Ovary (tissue), 7 donors: ENCODE measurements at regions not wholly inside any gene's neighbourhood (a gene's known extent, or its start where the extent isn't known, plus 50 kb on each side); places are given as distances from the start of the nearest gene placed in this dataset.

Experiments used
- DNase-seq, 5 donors: peaks; one replicate each; pipeline ENCODE4 v3.0.0-alpha.2; 2019 to 2020
- H3K27ac ChIP-seq, 2 donors: fragments of 200-600 bp; one replicate each; pipeline versions ENCODE4 v1.5.1 to v1.8.0; 2019 to 2022
- H3K27me3 ChIP-seq: fragments of 200-600 bp; one replicate; pipeline ENCODE4 v1.8.0; 2022
- H3K36me3 ChIP-seq: fragments of 200-600 bp; sonication (generic); one replicate; pipeline ENCODE4 v1.5.1; 2019
- H3K4me1 ChIP-seq: one replicate; pipeline ENCODE4 v1.8.1; 2013; ENCODE audit warnings: mild to moderate bottlenecking, moderate library complexity; ENCODE audit not compliant: insufficient read depth
- H3K4me3 ChIP-seq: fragments of 200-600 bp; sonication (generic); one replicate; pipeline ENCODE4 v1.5.1; 2017
- H3K9me3 ChIP-seq, 2 donors: fragments of 200-600 bp in 1 of 2; sonication (generic) in 1 of 2; one replicate each; pipeline versions ENCODE4 v1.5.1 to v1.8.1; 2013 to 2019; ENCODE audit warnings: mild to moderate bottlenecking in 1 of 2, moderate library complexity in 1 of 2
- EP300 ChIP-seq: sonication (generic); formaldehyde crosslinking; IDR thresholded peaks from one replicate; pipeline ENCODE4 v1.6.1; 2017; ENCODE audit warnings: antibody characterized with exemption
- POLR2A ChIP-seq: fragments of 450-650 bp; IDR thresholded peaks from one replicate; pipeline ENCODE4 v1.6.1; 2017; ENCODE audit warnings: antibody characterized with exemption, mild to moderate bottlenecking, moderate library complexity
- WGBS, 3 donors: extraction: QIAGEN DNeasy Blood & Tissue Kit in 1 of 3; methylation state at CpG; one replicate each; pipeline versions ENCODE4 v1.1.5 to v1.1.7; 2013 to 2017; 5-methylcytosine and 5-hydroxymethylcytosine counted together
- intact Hi-C, 4 donors: fragments of 100-400 bp; cut with DNase I; formaldehyde crosslinking; loops; one replicate each; pipeline versions ENCODE4 v1.11.0 to v1.15.1; 2022 to 2023
- TF ChIP-seq, protein P1 (sequence below), 3 donors: fragments of 450-650 bp in 2 of 3; fragments of 200-600 bp in 1 of 3; IDR thresholded peaks; one replicate each; pipeline versions ENCODE4 v1.5.1 to v1.8.0; 2016 to 2022; ENCODE audit warnings: antibody characterized with exemption in 3 of 3, mild to moderate bottlenecking in 1 of 3
- donor health status: DM: no; HTN: no; CAD: no; lungs with moderate emphysema.
- donor health status: DM: no; HTN: no; CAD: no.
- donor health status: Bipolar disorder and iron deficiency.
- donor health status: DM: no; HTN: no; CAD: no.
- donor health status: DM: yes; HTN: yes; CAD: no.

DNA sequence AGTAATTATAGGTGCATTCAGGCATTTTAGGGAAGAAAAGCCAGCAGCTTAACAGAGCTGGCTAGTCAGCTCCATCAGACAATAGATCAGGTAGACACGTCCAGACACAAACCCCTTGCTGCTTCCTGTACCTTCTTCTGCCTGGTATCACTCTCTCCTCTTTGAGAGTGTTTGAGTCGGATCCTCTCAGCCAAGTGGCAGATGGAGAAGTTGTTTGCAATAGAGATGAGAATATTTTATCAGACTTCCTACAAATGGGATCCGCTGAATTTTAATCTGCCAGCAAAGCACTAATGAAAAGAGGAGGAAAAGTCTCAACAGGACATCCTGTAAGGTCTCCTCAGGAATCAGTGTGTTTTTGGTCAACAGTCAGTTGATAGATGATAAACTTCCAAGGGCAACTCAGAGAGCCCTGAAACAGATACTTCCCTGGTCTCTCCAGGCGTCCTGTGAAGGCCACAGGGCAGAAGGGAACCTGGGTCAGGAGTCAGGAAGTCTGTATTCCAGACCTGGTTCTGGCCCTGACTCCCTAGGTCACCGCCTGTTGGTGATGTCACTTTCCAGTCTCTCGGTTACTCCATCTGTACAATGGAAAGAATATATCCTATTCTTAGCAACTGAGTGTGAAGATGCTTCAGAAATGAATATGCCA, 62.1 kb upstream of the PROX1 start:
- no peak for DNase-seq
- Histone ChIP-seq H3K4me3 (no peak overlapping the region), H3K9me3 (no peaks in the 10 kb centered on the region), H3K27me3 (no peaks in the 10 kb centered on the region), H3K36me3 (no peaks in the 10 kb centered on the region), H3K27ac (no peak overlapping the region), H3K4me1 (no peaks in the 10 kb centered on the region)
- intact Hi-C loops, result no loop called here
- WGBS, 3 donors, result 62 to 66% (median 65%) methylated on average over 6 of the region's 6 CpGs
- no peak for TF ChIP-seq POLR2A
- TF ChIP-seq, protein P1, sequence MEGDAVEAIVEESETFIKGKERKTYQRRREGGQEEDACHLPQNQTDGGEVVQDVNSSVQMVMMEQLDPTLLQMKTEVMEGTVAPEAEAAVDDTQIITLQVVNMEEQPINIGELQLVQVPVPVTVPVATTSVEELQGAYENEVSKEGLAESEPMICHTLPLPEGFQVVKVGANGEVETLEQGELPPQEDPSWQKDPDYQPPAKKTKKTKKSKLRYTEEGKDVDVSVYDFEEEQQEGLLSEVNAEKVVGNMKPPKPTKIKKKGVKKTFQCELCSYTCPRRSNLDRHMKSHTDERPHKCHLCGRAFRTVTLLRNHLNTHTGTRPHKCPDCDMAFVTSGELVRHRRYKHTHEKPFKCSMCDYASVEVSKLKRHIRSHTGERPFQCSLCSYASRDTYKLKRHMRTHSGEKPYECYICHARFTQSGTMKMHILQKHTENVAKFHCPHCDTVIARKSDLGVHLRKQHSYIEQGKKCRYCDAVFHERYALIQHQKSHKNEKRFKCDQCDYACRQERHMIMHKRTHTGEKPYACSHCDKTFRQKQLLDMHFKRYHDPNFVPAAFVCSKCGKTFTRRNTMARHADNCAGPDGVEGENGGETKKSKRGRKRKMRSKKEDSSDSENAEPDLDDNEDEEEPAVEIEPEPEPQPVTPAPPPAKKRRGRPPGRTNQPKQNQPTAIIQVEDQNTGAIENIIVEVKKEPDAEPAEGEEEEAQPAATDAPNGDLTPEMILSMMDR (IDR thresholded peaks at IDR 0.05), result no peak
- TF ChIP-seq EP300, result no peak

DNA sequence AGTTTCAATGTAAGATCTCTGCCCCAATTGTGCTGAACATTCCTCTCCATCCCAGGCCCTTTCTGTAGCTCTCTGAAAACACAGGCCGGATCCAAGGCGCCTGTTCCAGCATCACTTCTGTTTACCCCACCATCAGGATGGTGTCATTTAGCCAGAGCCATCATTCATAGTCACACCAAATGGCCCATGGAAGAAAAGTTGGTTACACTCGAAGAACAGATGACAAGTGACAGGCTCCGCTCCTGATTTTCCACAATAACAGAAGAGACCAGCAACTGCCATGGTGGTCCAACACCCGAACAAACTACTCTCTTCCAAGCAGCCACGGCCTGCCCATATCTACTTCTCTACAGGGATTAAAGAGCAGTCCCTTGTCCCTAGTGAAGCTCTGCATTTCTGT, 59.9 kb upstream of the PROX1 start:
- Histone ChIP-seq H3K27ac (no peak overlapping the region), H3K36me3 (no peaks in the 10 kb centered on the region), H3K27me3 (no peaks in the 10 kb centered on the region), H3K4me1 (no peaks in the 10 kb centered on the region), H3K4me3 (no peak overlapping the region), H3K9me3 (no peaks in the 10 kb centered on the region)
- intact Hi-C loops, result no loop called here
- 86 to 92% (median 88%) methylated on average over 6 of the region's 6 CpGs for WGBS, 3 donors
- TF ChIP-seq, protein P1 (IDR thresholded peaks at IDR 0.05), result no peak
- no peak for TF ChIP-seq POLR2A
- TF ChIP-seq EP300, result no peak
- DNase-seq, result no peak

DNA sequence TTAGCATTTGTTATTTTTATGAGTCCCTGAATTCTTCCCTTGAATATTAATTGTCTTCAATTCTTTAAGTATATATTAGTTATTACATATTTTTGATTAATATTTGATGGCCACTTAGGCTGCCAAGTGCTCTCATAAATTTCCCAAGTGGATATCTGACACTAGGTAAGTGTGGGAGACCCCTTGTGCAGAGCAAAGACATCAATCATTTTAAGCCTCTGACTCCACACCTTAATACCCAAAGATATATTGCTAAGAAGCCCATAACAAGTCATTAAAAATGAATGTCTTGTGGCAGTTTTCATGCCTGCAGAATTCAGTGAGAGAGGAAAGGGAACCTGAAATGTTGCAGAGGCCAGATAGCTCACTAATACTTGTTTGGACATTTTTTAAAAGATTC, 58.4 kb upstream of the PROX1 start:
- Histone ChIP-seq H3K27ac (no peak overlapping the region), H3K9me3 (no peaks in the 10 kb centered on the region), H3K4me3 (no peak overlapping the region), H3K27me3 (no peaks in the 10 kb centered on the region), H3K4me1 (no peaks in the 10 kb centered on the region), H3K36me3 (no peaks in the 10 kb centered on the region)
- intact Hi-C loops, result no loop called here
- DNase-seq, result no peak
- TF ChIP-seq, protein P1 (IDR thresholded peaks at IDR 0.05), result no peak
- TF ChIP-seq POLR2A (no peak), EP300 (no peak)

DNA sequence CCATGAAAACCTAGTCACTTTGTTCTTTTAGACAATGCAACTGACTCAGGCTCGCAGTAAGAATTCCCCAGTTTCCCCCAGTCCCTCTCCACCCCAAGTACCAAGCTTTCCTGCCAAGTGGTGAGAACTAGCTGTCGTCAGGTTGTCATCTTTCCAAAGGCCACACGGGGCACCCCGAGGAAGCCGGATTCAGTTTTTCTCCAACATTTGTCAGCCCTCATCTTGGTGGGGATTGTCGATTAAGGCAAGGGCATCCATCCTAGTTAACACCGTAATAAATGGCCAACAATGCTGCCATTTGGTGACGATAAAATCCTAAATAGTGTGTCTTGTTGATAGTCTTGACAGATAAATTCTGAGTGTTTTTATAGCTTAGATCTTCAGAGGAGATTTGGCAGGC, 55.9 kb upstream of the PROX1 start:
- Histone ChIP-seq H3K27me3 (no peaks in the 10 kb centered on the region), H3K9me3 (no peaks in the 10 kb centered on the region), H3K4me3 (no peak overlapping the region), H3K4me1 (no peaks in the 10 kb centered on the region), H3K36me3 (no peaks in the 10 kb centered on the region), H3K27ac (no peak overlapping the region)
- DNase-seq, result no peak
- WGBS, 3 donors, result 55 to 58% (median 57%) methylated on average over 8 of the region's 8 CpGs
- intact Hi-C loops, result no loop called here
- TF ChIP-seq EP300, result no peak

DNA sequence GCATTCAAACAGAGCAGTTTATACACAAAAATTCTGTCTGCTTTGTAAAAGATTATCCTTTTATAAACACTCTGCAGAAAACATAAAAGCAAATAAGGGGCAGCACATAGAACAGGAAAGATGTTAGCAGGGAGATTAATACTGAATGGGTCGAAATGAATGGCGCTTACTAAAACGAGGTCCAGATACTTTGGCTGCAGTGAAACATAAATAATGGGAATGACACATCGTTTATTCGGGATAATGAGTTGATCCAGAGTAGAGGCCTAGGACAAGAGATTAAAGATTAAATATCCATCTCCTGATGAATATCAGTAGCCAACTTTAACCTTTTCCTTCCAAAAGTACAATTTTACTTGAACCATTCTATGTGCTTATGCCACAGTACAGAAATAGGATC, 54.4 kb upstream of the PROX1 start:
- Histone ChIP-seq H3K36me3 (no peaks in the 10 kb centered on the region), H3K4me1 (no peaks in the 10 kb centered on the region), H3K9me3 (no peaks in the 10 kb centered on the region), H3K27ac (no peak overlapping the region), H3K27me3 (no peaks in the 10 kb centered on the region), H3K4me3 (no peak overlapping the region)
- intact Hi-C loops, result no loop called here
- no peak for TF ChIP-seq POLR2A
- TF ChIP-seq EP300, result no peak
- TF ChIP-seq, protein P1 (IDR thresholded peaks at IDR 0.05), result no peak
- 52 to 60% (median 58%) methylated on average over 5 of the region's 5 CpGs for WGBS, 3 donors
- DNase-seq, result no peak
